ENCODE measurements at regions not wholly inside any gene's neighbourhood (a gene's known extent, or its start where the extent isn't known, plus 50 kb on each side); places are given as distances from the start of the nearest gene placed in this dataset.
"Not testable (repeated sequence)": the region's sequence is repeated elsewhere in the genome, so short reads cannot be mapped to it uniquely, and the experiment has no call there.

GRCh38 chr2:116829543-116829942, 984.9 kb upstream of the DDX18 start:
- H3K4me3 Mint-ChIP-seq, ATAC-seq: not testable (repeated sequence)

DNA sequence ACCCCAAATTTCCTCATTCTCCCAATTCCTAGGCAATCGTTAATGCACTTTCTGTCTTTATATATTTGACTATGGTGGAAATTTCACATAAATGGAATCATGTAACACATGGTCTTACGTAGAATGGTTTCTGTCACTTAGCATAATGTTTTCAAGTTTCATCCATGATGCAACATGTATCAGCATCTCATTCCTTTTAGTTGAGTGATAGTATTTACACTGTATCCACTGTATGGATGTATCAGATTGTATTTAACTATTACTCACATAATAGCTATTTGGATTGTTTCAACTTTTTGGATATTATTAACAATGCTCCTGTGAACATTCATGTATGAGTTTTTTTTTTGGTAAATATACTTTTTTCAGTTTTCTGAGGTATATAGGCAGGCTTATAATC, 982.3 kb upstream of the DDX18 start:
- no peak overlapping the region for H3K27ac Mint-ChIP-seq

More at GRCh38 chr2:116829543-116829942, 984.9 kb upstream of the DDX18 start:
- H3K36me3 Mint-ChIP-seq (ENCODE audit: low read depth); H3K4me1 Mint-ChIP-seq; H3K9me3 Mint-ChIP-seq; H3K27ac Mint-ChIP-seq; H3K4me1 ChIP-seq (ENCODE audit: insufficient read depth); H3K27ac ChIP-seq (ENCODE audit: low read depth); H2AFZ ChIP-seq; H3K4me3 ChIP-seq; H3K27me3 Mint-ChIP-seq (ENCODE audit: insufficient read depth, low read depth, poor library complexity); H3K4me2 ChIP-seq; H4K20me1 ChIP-seq (replicated peaks; ENCODE audit: insufficient read depth); H3K9me2 ChIP-seq (ENCODE audit: insufficient read depth); H3K27me3 ChIP-seq (ENCODE audit: insufficient read depth); H3K36me3 ChIP-seq (ENCODE audit: insufficient read depth); H3K79me2 ChIP-seq (replicated peaks; ENCODE audit: insufficient read depth); H3F3A ChIP-seq (replicated peaks; ENCODE audit: low read depth); DNase-seq (ENCODE audit: low spot score): not testable (repeated sequence)

DNA sequence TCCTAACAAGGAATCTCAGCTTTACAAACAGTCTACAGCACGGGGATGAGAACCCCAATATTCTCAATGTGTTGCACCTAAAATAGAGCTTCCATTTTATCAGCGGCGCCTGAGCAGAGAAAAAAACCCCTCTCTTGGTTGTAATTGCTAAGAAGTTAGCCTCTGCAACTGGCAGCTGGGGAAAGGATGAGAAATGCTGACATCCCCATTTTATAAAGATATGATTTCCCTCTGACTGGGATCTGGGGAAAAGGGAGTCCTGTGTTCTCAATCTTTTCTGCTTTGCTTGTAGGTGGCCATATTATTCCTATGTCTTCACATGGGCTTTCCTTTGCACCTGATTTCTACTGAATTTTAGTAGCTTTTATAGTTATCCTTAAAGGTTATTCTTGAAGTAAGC, 981.4 kb upstream of the DDX18 start:
- H3K9me3 Mint-ChIP-seq = no peaks in the 10 kb centered on the region

More for the DNA sequence above, 982.3 kb upstream of the DDX18 start:
- Mint-ChIP-seq H3K4me3 (no peak overlapping the region), H3K4me1 (no peaks in the 10 kb centered on the region), H3K9me3 (no peaks in the 10 kb centered on the region), H3K36me3 (ENCODE audit: low read depth) (no peaks in the 10 kb centered on the region), H3K27me3 (ENCODE audit: insufficient read depth, low read depth, poor library complexity) (no peaks in the 10 kb centered on the region)
- Histone ChIP-seq H3K4me2 (no peak overlapping the region), H4K20me1 (replicated peaks; ENCODE audit: insufficient read depth) (no peaks in the 10 kb centered on the region), H3K9me2 (ENCODE audit: insufficient read depth) (no peaks in the 10 kb centered on the region), H3K36me3 (ENCODE audit: insufficient read depth) (no peaks in the 10 kb centered on the region), H3K4me1 (ENCODE audit: insufficient read depth) (no peaks in the 10 kb centered on the region), H3K4me3 (no peak overlapping the region), H3K27me3 (ENCODE audit: insufficient read depth) (no peaks in the 10 kb centered on the region), H3K27ac (ENCODE audit: low read depth) (no peak overlapping the region), H3K79me2 (replicated peaks; ENCODE audit: insufficient read depth) (no peaks in the 10 kb centered on the region), H3F3A (replicated peaks; ENCODE audit: low read depth) (no peaks in the 10 kb centered on the region), H2AFZ (no peak overlapping the region)
- DNase-seq (ENCODE audit: low spot score) (no peak), ATAC-seq (no peak)
- no peak for TF ChIP-seq CREB1 (CRISPR knock-in tag; IDR thresholded peaks at IDR 0.05; ENCODE audit: low read depth)
- TF ChIP-seq CTCF (conservative IDR thresholded peaks at IDR 0.05; ENCODE audit: low read depth in 2 of 2) = no peak

More for the DNA sequence above, 981.4 kb upstream of the DDX18 start:
- Histone ChIP-seq H3K36me3 (ENCODE audit: insufficient read depth) (no peaks in the 10 kb centered on the region), H3K79me2 (replicated peaks; ENCODE audit: insufficient read depth) (no peaks in the 10 kb centered on the region), H3K4me1 (ENCODE audit: insufficient read depth) (no peaks in the 10 kb centered on the region), H2AFZ (no peak overlapping the region), H3K4me2 (no peak overlapping the region), H3K4me3 (no peak overlapping the region), H3K27me3 (ENCODE audit: insufficient read depth) (no peaks in the 10 kb centered on the region), H3K27ac (ENCODE audit: low read depth) (no peak overlapping the region), H3F3A (replicated peaks; ENCODE audit: low read depth) (no peaks in the 10 kb centered on the region), H3K9me2 (ENCODE audit: insufficient read depth) (no peaks in the 10 kb centered on the region), H4K20me1 (replicated peaks; ENCODE audit: insufficient read depth) (no peaks in the 10 kb centered on the region)
- Mint-ChIP-seq H3K27me3 (ENCODE audit: insufficient read depth, low read depth, poor library complexity) (no peaks in the 10 kb centered on the region), H3K36me3 (ENCODE audit: low read depth) (no peaks in the 10 kb centered on the region), H3K4me3 (no peak overlapping the region), H3K27ac (no peak overlapping the region), H3K4me1 (no peaks in the 10 kb centered on the region)
- TF ChIP-seq ZNF114 (CRISPR knock-in tag; IDR thresholded peaks at IDR 0.05) = no peak
- TF ChIP-seq CREB1 (CRISPR knock-in tag; IDR thresholded peaks at IDR 0.05; ENCODE audit: low read depth) = no peak
- TF ChIP-seq, protein P1, sequence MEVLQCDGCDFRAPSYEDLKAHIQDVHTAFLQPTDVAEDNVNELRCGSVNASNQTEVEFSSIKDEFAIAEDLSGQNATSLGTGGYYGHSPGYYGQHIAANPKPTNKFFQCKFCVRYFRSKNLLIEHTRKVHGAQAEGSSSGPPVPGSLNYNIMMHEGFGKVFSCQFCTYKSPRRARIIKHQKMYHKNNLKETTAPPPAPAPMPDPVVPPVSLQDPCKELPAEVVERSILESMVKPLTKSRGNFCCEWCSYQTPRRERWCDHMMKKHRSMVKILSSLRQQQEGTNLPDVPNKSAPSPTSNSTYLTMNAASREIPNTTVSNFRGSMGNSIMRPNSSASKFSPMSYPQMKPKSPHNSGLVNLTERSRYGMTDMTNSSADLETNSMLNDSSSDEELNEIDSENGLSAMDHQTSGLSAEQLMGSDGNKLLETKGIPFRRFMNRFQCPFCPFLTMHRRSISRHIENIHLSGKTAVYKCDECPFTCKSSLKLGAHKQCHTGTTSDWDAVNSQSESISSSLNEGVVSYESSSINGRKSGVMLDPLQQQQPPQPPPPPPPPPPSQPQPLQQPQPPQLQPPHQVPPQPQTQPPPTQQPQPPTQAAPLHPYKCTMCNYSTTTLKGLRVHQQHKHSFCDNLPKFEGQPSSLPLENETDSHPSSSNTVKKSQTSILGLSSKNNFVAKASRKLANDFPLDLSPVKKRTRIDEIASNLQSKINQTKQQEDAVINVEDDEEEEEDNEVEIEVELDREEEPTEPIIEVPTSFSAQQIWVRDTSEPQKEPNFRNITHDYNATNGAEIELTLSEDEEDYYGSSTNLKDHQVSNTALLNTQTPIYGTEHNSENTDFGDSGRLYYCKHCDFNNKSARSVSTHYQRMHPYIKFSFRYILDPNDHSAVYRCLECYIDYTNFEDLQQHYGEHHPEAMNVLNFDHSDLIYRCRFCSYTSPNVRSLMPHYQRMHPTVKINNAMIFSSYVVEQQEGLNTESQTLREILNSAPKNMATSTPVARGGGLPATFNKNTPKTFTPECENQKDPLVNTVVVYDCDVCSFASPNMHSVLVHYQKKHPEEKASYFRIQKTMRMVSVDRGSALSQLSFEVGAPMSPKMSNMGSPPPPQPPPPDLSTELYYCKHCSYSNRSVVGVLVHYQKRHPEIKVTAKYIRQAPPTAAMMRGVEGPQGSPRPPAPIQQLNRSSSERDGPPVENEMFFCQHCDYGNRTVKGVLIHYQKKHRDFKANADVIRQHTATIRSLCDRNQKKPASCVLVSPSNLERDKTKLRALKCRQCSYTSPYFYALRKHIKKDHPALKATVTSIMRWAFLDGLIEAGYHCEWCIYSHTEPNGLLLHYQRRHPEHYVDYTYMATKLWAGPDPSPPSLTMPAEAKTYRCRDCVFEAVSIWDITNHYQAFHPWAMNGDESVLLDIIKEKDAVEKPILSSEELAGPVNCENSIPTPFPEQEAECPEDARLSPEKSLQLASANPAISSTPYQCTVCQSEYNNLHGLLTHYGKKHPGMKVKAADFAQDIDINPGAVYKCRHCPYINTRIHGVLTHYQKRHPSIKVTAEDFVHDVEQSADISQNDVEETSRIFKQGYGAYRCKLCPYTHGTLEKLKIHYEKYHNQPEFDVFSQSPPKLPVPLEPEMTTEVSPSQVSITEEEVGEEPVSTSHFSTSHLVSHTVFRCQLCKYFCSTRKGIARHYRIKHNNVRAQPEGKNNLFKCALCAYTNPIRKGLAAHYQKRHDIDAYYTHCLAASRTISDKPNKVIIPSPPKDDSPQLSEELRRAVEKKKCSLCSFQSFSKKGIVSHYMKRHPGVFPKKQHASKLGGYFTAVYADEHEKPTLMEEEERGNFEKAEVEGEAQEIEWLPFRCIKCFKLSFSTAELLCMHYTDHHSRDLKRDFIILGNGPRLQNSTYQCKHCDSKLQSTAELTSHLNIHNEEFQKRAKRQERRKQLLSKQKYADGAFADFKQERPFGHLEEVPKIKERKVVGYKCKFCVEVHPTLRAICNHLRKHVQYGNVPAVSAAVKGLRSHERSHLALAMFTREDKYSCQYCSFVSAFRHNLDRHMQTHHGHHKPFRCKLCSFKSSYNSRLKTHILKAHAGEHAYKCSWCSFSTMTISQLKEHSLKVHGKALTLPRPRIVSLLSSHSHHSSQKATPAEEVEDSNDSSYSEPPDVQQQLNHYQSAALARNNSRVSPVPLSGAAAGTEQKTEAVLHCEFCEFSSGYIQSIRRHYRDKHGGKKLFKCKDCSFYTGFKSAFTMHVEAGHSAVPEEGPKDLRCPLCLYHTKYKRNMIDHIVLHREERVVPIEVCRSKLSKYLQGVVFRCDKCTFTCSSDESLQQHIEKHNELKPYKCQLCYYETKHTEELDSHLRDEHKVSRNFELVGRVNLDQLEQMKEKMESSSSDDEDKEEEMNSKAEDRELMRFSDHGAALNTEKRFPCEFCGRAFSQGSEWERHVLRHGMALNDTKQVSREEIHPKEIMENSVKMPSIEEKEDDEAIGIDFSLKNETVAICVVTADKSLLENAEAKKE (CRISPR knock-in tag; IDR thresholded peaks at IDR 0.05) = no peak
- TF ChIP-seq POLR2AphosphoS5 (IDR thresholded peaks at IDR 0.05; ENCODE audit: low read depth) = no peak
- no peak for TF ChIP-seq NANOG (IDR thresholded peaks at IDR 0.05; ENCODE audit: borderline replicate concordance)
- TF ChIP-seq ZNF331 (CRISPR knock-in tag; IDR thresholded peaks at IDR 0.05; ENCODE audit: low read depth) = no peak
- DNase-seq (ENCODE audit: low spot score) (no peak), ATAC-seq (no peak)
